ENCODE measurements at regions not wholly inside any gene's neighbourhood (a gene's known extent, or its start where the extent isn't known, plus 50 kb on each side); places are given as distances from the start of the nearest gene placed in this dataset.

DNA sequence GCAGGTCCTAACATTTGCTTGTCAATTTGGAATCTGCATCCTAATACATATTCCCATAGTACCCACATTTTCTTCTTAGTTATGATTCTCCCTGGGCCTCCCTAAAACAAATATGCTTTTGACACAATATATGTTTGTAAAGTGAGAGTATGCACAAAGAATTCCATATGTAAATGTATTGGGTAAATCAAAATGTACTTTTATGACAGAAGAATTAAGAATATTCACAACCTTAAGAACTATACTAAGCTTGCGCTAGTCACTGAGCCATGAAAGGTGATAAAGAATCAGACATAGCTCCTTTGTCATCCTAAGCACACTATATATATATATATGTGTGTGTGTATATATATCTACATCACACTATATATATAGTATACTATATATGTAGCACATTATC lies 438.5 kb downstream of the ACTL7B start:
- no peaks in the 10 kb centered on the region for H3K9me3 ChIP-seq
- TF ChIP-seq, protein P1, sequence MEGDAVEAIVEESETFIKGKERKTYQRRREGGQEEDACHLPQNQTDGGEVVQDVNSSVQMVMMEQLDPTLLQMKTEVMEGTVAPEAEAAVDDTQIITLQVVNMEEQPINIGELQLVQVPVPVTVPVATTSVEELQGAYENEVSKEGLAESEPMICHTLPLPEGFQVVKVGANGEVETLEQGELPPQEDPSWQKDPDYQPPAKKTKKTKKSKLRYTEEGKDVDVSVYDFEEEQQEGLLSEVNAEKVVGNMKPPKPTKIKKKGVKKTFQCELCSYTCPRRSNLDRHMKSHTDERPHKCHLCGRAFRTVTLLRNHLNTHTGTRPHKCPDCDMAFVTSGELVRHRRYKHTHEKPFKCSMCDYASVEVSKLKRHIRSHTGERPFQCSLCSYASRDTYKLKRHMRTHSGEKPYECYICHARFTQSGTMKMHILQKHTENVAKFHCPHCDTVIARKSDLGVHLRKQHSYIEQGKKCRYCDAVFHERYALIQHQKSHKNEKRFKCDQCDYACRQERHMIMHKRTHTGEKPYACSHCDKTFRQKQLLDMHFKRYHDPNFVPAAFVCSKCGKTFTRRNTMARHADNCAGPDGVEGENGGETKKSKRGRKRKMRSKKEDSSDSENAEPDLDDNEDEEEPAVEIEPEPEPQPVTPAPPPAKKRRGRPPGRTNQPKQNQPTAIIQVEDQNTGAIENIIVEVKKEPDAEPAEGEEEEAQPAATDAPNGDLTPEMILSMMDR (IDR thresholded peaks at IDR 0.05), result no peak
- TF ChIP-seq POLR2A (IDR thresholded peaks at IDR 0.05), result no peak
- no peaks in the 10 kb centered on the region for H3K4me1 ChIP-seq
- intact Hi-C loops (cut with DNase I), result no loop called here
- no peaks in the 10 kb centered on the region for H3K27me3 ChIP-seq
- DNase-seq, result no peak
- H3K36me3 ChIP-seq, result no peaks in the 10 kb centered on the region
- no peak overlapping the region for H3K4me3 ChIP-seq
- 100% methylated on average over 1 of the region's 1 CpG for WGBS (ENCODE audit: insufficient coverage, low coverage, low lambda C conversion rate, missing lambda C conversion rate)
- H3K27ac ChIP-seq, result no peak overlapping the region
- ATAC-seq, result no peak

- Histone ChIP-seq H3K4me1 (no peaks in the 10 kb centered on the region), H3K4me3 (no peak overlapping the region), H3K9me3 (no peaks in the 10 kb centered on the region), H3K27me3 (no peaks in the 10 kb centered on the region), H3K27ac (no peak overlapping the region), H3K36me3 (no peaks in the 10 kb centered on the region)
- TF ChIP-seq, protein P1 (IDR thresholded peaks at IDR 0.05), result peak in 3 of 4 donors; percentile 7 to 15 (median 10)
- TF ChIP-seq POLR2A (IDR thresholded peaks at IDR 0.05), result no peak
- no peak for DNase-seq
- intact Hi-C loops (cut with DNase I), result no loop called here
- ATAC-seq, result no peak
- WGBS (ENCODE audit: insufficient coverage, low coverage, low lambda C conversion rate, missing lambda C conversion rate), result 68% methylated on average over 2 of the region's 2 CpGs
These were observed 439.5 kb downstream of the ACTL7B start for GRCh38 chr9:108416324-108416723.

- intact Hi-C loops (cut with DNase I), result no loop called here
- no peaks in the 10 kb centered on the region for H3K36me3 ChIP-seq
- H3K9me3 ChIP-seq, result no peaks in the 10 kb centered on the region
- no peak for TF ChIP-seq POLR2A (IDR thresholded peaks at IDR 0.05)
- TF ChIP-seq, protein P1 (IDR thresholded peaks at IDR 0.05), result no peak
- H3K4me3 ChIP-seq, result no peak overlapping the region
- no peaks in the 10 kb centered on the region for H3K4me1 ChIP-seq
- H3K27ac ChIP-seq, result no peak overlapping the region
- WGBS (ENCODE audit: insufficient coverage, low coverage, low lambda C conversion rate, missing lambda C conversion rate), result 80% methylated on average over 2 of the region's 2 CpGs
- no peaks in the 10 kb centered on the region for H3K27me3 ChIP-seq
- DNase-seq (no peak), ATAC-seq (no peak)
These were observed 442.0 kb downstream of the ACTL7B start for GRCh38 chr9:108413809-108414208.

DNA sequence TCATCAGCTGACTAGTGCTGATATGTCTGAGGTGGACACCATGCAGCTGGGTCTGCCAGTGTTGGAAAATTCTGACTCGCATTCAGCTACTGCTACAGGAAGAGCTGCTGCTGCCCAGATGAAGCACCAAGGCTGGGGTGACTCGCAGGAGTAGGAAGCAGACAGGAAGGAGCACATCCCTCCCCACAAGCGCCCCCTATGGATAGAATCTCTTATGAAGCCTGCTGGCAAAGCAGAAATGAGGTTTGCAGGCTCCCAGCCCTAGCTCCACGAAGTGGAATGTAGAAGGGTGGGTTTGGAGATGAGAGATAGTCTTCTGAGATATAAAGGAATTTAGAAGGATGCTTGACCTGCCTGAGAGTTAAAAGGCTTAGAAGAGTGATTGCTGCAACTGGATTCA lies 443.0 kb downstream of the ACTL7B start:
- DNase-seq, result no peak
- Histone ChIP-seq H3K27me3 (no peaks in the 10 kb centered on the region), H3K4me3 (no peak overlapping the region), H3K27ac (no peak overlapping the region), H3K36me3 (no peaks in the 10 kb centered on the region), H3K9me3 (no peaks in the 10 kb centered on the region), H3K4me1 (no peaks in the 10 kb centered on the region)
- ATAC-seq, result no peak
- 10% methylated on average over 2 of the region's 4 CpGs for WGBS (ENCODE audit: insufficient coverage, low coverage, low lambda C conversion rate, missing lambda C conversion rate)
- intact Hi-C loops (cut with DNase I), result no loop called here
- TF ChIP-seq, protein P1 (IDR thresholded peaks at IDR 0.05), result no peak
- TF ChIP-seq POLR2A (IDR thresholded peaks at IDR 0.05), result no peak

- no peak overlapping the region for H3K4me3 ChIP-seq
- intact Hi-C loops (cut with DNase I), result no loop called here
These were observed 444.2 kb downstream of the ACTL7B start for GRCh38 chr9:108411632-108412031.

More at GRCh38 chr9:108411632-108412031, 444.2 kb downstream of the ACTL7B start:
- Histone ChIP-seq H3K4me1 (no peaks in the 10 kb centered on the region), H3K9me3 (no peaks in the 10 kb centered on the region), H3K27ac (no peak overlapping the region), H3K36me3 (no peaks in the 10 kb centered on the region), H3K27me3 (no peaks in the 10 kb centered on the region)
- no peak for ATAC-seq
- 43% methylated on average over 1 of the region's 1 CpG for WGBS (ENCODE audit: insufficient coverage, low coverage, low lambda C conversion rate, missing lambda C conversion rate)
- DNase-seq, result no peak
- TF ChIP-seq POLR2A (IDR thresholded peaks at IDR 0.05), result no peak
- TF ChIP-seq, protein P1 (IDR thresholded peaks at IDR 0.05), result no peak

All from right lobe of liver (tissue), 6 donors.